Upper lobe of right lung (tissue), 1 donor: ENCODE measurements at regions not wholly inside any gene's neighbourhood (a gene's known extent, or its start where the extent isn't known, plus 50 kb on each side); places are given as distances from the start of the nearest gene placed in this dataset.

Experiments
- ATAC-seq: fragments of 200-7000 bp; cut with Tn5 transposase; one replicate; pipeline ENCODE4 v1.9.1; 2020; ENCODE audit warnings: mild to moderate bottlenecking, moderate library complexity
- DNase-seq: peaks from one replicate; pipeline ENCODE4 v3.0.0-alpha.2; 2020
- H3K27ac ChIP-seq: fragments of 200-600 bp; one replicate; pipeline ENCODE4 v1.8.0; 2022
- H3K27me3 ChIP-seq: fragments of 200-600 bp; one replicate; pipeline ENCODE4 v1.8.0; 2022; ENCODE audit warnings: mild to moderate bottlenecking
- H3K36me3 ChIP-seq: fragments of 200-600 bp; one replicate; pipeline ENCODE4 v1.8.0; 2022
- H3K4me1 ChIP-seq: fragments of 200-600 bp; one replicate; pipeline ENCODE4 v1.8.0; 2022
- H3K4me3 ChIP-seq: fragments of 200-600 bp; one replicate; pipeline ENCODE4 v1.8.0; 2022; ENCODE audit warnings: mild to moderate bottlenecking
- H3K9me3 ChIP-seq: fragments of 200-600 bp; one replicate; pipeline ENCODE4 v1.8.0; 2022
- CTCF ChIP-seq: fragments of 200-600 bp; IDR thresholded peaks from one replicate; pipeline ENCODE4 v1.8.0; 2022; ENCODE audit warnings: antibody characterized with exemption
- intact Hi-C: fragments of 100-400 bp; cut with DNase I; formaldehyde crosslinking; loops from one replicate; pipeline ENCODE4 v1.11.0; 2022
- donor health status: DM: no; HTN: yes; CAD: no; lungs with severe emphysema.

DNA sequence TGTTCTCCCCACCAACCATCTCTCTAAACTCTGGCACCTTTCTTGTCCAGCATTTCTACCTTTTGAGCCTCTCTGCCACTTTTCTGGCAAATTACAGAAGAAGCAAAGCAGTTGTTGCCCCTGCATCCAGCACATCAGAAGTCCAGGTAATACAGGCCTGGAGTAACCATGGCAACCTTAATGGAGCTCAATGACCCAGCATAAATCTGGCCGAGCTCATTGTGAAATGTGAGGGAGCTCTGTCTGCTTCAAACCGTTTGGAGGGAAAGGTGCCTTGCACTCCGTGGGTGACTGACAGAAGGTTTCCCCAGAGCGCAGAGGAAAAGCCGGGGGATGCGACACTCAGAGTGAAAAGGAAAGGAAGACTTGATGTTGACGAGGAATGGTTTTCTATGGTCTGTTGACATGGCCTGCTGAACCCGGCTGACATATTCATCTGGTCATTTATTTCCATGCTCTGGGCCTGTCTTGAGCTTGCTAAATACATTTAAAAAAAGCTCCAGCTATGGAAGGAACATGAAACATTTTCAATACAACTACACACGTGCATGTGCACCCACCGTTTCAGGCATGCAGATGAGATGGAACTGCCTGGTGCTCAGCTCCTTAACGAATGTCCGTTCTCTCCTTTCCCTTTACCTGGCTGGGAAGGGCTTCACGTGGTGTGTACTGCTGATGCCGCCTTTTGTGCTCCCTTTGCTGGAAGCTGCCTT, 74.9 kb downstream of the ADRA2A start:
- DNase-seq (no peak), ATAC-seq (no peak)
- Histone ChIP-seq H3K27me3 (no peaks in the 10 kb centered on the region), H3K36me3 (no peaks in the 10 kb centered on the region), H3K4me1 (no peaks in the 10 kb centered on the region), H3K4me3 (no peak overlapping the region), H3K27ac (no peak overlapping the region), H3K9me3 (no peaks in the 10 kb centered on the region)
- TF ChIP-seq CTCF, result no peak
- intact Hi-C loops, result no loop called here

DNA sequence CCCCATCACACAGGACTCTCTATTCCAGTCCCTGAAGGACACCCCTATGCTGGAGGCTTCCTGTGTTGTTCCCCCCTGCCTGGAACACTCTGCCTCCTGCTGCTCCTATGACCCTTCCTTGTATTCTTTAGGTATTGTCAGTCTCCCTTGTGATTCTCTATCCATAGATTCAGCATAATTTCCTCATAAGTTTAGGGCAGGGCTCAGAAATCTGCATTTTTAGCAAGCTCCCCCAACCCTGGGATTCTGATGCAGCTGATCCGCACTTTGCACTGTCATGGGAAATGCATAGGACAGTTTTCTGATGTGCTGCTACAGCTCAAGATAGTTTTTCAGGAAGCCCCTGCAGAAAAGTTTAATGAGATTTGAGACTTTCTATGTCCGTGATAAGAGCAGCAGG, 79.9 kb downstream of the ADRA2A start:
- no peak for DNase-seq
- Histone ChIP-seq H3K36me3 (no peaks in the 10 kb centered on the region), H3K9me3 (no peaks in the 10 kb centered on the region), H3K4me1 (no peaks in the 10 kb centered on the region), H3K27ac (no peak overlapping the region), H3K4me3 (no peak overlapping the region), H3K27me3 (no peaks in the 10 kb centered on the region)
- ATAC-seq, result no peak
- intact Hi-C loops, result no loop called here
- TF ChIP-seq CTCF, result no peak

DNA sequence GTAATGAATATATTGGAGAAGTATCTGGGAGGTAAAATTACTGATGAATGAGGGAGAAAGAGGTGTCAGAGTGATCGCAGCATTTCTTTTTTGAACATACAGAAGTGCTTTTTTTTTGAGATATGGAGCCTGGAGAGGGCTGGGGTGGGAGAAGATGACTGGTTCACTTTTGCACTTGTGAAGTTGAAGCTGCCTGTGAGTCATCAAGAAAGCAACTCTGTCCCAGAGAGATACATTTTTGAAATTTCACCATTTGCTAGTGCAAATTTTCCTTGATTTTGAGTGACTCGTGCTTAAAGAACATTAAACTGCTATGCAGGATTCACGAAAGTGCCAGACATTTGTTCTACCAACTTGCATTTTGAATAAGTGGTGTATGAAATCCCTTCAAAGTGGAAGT, 81.8 kb downstream of the ADRA2A start:
- Histone ChIP-seq H3K27me3 (no peaks in the 10 kb centered on the region), H3K36me3 (no peaks in the 10 kb centered on the region), H3K4me1 (no peaks in the 10 kb centered on the region), H3K4me3 (no peak overlapping the region), H3K27ac (no peak overlapping the region), H3K9me3 (no peaks in the 10 kb centered on the region)
- DNase-seq (no peak), ATAC-seq (no peak)
- intact Hi-C loops, result no loop called here
- TF ChIP-seq CTCF, result no peak

DNA sequence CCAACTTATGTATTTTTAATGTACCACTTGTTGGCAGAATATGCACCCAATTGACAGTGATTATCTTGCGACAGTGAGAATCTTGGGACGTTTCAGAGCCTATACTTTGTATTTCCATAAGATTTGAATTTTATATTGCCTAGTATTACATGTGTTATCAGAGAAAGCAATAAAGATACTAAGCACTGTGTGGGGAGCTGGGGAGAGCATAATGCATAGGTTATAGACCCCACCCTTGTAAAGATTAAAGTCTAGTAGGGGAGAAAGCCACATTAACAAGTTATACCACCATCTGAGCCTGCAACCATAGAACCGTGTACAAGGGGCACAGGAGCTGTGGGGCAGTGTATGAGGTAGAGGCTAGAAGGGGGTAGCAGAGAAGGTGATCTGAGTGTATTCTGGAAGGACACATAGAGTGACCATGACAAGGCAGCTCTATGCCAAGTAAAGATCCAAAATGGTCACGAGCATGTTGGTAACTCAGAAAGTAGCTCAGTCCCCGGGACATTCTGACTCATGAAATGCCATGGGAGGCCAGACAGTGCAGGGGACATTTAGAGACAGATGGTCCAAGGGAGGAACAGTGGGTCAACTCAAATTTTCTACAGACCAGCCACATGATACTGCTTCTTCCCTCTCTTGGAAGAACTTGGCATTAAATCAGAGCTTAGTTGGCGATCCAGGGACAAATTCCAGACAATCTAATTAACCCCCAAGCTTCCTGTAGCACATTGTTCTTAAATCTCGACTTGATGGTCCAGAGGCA, 84.5 kb downstream of the ADRA2A start:
- Histone ChIP-seq H3K9me3 (no peaks in the 10 kb centered on the region), H3K4me1 (no peaks in the 10 kb centered on the region), H3K27me3 (no peaks in the 10 kb centered on the region), H3K4me3 (no peak overlapping the region), H3K36me3 (no peaks in the 10 kb centered on the region), H3K27ac (no peak overlapping the region)
- no peak for ATAC-seq
- no peak for DNase-seq
- intact Hi-C loops, result no loop called here
- no peak for TF ChIP-seq CTCF

- no peak overlapping the region for H3K4me3 ChIP-seq
- H3K27me3 ChIP-seq, result no peaks in the 10 kb centered on the region
- H3K4me1 ChIP-seq, result no peaks in the 10 kb centered on the region
- DNase-seq, result no peak
- no peaks in the 10 kb centered on the region for H3K9me3 ChIP-seq
- H3K27ac ChIP-seq, result no peak overlapping the region
- ATAC-seq, result no peak
- no peak for TF ChIP-seq CTCF
- H3K36me3 ChIP-seq, result no peaks in the 10 kb centered on the region
- intact Hi-C loops, result no loop called here
Observed at GRCh38 chr10:111171183-111171582, 94.4 kb downstream of the ADRA2A start.
